ENCODE measurements at regions not wholly inside any gene's neighbourhood (a gene's known extent, or its start where the extent isn't known, plus 50 kb on each side); places are given as distances from the start of the nearest gene placed in this dataset.

GRCh38 chr22:48662476-48663135 lies 1165.1 kb downstream of the BRD1 start:
- H3K27me3 ChIP-seq = no peaks in the 10 kb centered on the region

DNA sequence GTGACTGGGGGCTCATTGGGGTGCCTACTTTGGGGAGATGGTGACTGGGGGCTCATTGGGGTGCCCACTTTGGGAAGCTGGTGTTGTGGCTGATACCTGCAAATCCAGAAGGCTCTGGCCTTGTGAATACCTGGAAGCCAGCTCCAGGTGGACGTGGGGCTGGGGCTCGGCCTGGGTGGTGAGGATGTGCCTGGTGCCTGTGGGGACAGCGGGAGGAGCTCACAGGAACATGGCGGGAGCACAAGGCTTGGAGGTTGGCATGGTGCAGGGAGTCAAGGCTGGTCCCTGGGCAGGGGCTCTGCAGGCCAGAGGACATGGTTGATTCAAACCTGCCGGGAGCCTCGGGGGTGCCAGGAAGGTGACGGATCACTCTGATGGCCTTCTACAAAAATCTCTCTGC lies 1165.7 kb downstream of the BRD1 start:
- no peak overlapping the region for H3K4me3 ChIP-seq
- no peaks in the 10 kb centered on the region for H3K27me3 ChIP-seq
- no peaks in the 10 kb centered on the region for H3K4me1 ChIP-seq
- no peak for DNase-seq (ENCODE audit: low spot score)
- TF ChIP-seq, protein P1, sequence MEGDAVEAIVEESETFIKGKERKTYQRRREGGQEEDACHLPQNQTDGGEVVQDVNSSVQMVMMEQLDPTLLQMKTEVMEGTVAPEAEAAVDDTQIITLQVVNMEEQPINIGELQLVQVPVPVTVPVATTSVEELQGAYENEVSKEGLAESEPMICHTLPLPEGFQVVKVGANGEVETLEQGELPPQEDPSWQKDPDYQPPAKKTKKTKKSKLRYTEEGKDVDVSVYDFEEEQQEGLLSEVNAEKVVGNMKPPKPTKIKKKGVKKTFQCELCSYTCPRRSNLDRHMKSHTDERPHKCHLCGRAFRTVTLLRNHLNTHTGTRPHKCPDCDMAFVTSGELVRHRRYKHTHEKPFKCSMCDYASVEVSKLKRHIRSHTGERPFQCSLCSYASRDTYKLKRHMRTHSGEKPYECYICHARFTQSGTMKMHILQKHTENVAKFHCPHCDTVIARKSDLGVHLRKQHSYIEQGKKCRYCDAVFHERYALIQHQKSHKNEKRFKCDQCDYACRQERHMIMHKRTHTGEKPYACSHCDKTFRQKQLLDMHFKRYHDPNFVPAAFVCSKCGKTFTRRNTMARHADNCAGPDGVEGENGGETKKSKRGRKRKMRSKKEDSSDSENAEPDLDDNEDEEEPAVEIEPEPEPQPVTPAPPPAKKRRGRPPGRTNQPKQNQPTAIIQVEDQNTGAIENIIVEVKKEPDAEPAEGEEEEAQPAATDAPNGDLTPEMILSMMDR (IDR thresholded peaks at IDR 0.05) = no peak
- peaks cover 0 to 13% of the 10 kb centered on the region in 2 donors for H3K9me3 ChIP-seq
- no peak overlapping the region for H3K27ac ChIP-seq
- H3K36me3 ChIP-seq = no peaks in the 10 kb centered on the region

More at GRCh38 chr22:48662476-48663135, 1165.1 kb downstream of the BRD1 start:
- Histone ChIP-seq H3K36me3 (no peaks in the 10 kb centered on the region), H3K27ac (no peak overlapping the region), H3K4me1 (no peaks in the 10 kb centered on the region), H3K4me3 (no peak overlapping the region), H3K9me3 (peaks cover 0 to 13% of the 10 kb centered on the region in 2 donors)
- TF ChIP-seq, protein P1 (IDR thresholded peaks at IDR 0.05) = no peak
- no peak for DNase-seq (ENCODE audit: low spot score)

DNA sequence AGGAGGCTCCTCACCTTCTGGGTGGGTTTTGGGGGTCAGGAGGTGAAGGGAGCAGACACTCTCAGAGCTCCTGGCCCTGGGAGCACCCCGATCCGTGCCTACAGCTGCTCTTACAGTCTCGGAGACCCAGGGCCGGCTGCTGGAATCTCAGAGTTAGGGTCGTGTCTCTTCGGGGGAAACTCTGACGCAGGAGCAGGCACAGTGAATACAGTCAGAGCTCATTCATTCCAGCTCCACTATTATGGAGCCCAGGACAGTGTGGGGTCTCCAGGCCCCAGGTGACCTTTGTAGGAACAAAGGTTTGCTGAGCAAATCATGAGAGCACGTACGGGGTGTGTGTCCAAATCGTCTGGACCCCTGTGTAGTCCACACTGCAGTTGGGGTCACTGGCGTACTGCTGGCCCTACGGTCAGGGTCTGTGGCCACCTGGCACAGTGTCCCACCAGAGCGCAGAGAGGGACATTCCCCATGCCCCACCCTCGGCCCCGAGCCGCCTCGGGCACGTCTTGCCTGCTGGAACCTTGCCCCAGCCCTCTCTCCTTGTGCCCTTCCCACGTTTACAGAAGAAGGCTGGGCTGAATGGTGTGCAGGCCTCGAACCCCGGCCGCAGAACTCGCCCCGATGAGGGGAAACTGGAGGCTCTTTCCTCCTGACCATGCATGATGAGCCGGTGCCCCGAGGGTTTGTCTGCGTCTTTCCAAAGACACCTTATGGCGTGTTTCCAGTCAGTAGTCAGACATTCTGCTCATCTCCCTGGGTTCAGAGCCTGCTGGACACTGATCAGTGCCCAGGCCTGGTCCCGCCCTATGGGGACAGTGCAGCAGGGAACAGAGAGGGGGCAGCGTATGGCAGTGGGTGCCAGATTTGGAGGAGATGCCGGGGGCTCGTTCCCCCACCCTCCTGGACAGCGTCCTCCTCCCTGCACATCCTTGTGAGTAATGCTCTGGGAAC lies 1166.6 kb downstream of the BRD1 start:
- H3K9me3 ChIP-seq = peaks cover 0 to 13% of the 10 kb centered on the region in 2 donors
- no peaks in the 10 kb centered on the region for H3K36me3 ChIP-seq
- no peaks in the 10 kb centered on the region for H3K4me1 ChIP-seq
- H3K27me3 ChIP-seq = no peaks in the 10 kb centered on the region
- H3K4me3 ChIP-seq = no peak overlapping the region
- no peak overlapping the region for H3K27ac ChIP-seq
- DNase-seq (ENCODE audit: low spot score) = no peak
- TF ChIP-seq, protein P1 (IDR thresholded peaks at IDR 0.05) = no peak

- no peak for DNase-seq (ENCODE audit: low spot score)
- TF ChIP-seq, protein P1 (IDR thresholded peaks at IDR 0.05) = no peak
Observed at GRCh38 chr22:48660104-48660789, 1167.4 kb downstream of the BRD1 start.

DNA sequence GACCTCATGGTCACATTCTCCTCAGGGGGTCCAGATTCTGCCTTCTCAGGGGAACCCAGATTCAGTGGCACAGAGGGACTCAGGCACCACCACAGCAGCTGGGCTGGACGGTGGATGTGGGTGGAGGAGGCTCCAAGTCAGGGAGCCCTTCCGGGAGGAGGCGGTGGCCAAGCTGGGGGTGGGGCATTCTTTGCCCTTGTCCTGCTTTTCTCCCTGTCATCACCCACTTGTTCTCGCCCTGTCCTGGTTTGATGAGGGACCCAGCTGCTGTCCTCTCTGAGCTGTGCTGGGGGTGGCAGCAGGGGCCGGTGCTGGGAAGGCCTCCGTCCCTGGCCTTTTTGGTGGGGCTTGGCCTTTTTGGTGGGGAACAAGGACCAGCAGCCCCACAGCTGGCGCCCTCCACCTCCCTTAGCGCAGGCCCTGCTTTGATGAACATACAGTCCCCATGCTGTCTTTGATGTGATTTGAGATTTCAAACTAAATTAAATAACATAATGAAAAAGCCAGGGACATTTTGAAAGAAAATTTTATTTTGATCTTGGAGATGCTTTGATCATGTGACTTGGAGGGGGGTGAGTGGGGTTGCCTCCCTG lies 1168.2 kb downstream of the BRD1 start:
- no peaks in the 10 kb centered on the region for H3K36me3 ChIP-seq
- H3K4me1 ChIP-seq = no peaks in the 10 kb centered on the region
- no peaks in the 10 kb centered on the region for H3K27me3 ChIP-seq
- H3K27ac ChIP-seq = no peak overlapping the region
- no peak for DNase-seq (ENCODE audit: low spot score)
- TF ChIP-seq, protein P1 (IDR thresholded peaks at IDR 0.05) = no peak
- H3K4me3 ChIP-seq = no peak overlapping the region
- H3K9me3 ChIP-seq = peaks cover 0 to 13% of the 10 kb centered on the region in 2 donors

More at GRCh38 chr22:48660104-48660789, 1167.4 kb downstream of the BRD1 start:
- H3K27me3 ChIP-seq = no peaks in the 10 kb centered on the region
- no peak overlapping the region for H3K4me3 ChIP-seq
- no peaks in the 10 kb centered on the region for H3K36me3 ChIP-seq
- H3K4me1 ChIP-seq = no peaks in the 10 kb centered on the region
- H3K9me3 ChIP-seq = peaks cover 0 to 13% of the 10 kb centered on the region in 2 donors
- no peak overlapping the region for H3K27ac ChIP-seq

Measured in right atrium auricular region (tissue), 2 donors.